ENCODE measurements at regions not wholly inside any gene's neighbourhood (a gene's known extent, or its start where the extent isn't known, plus 50 kb on each side); places are given as distances from the start of the nearest gene placed in this dataset.

- no peak for DNase-seq (ENCODE audit: low read depth, low spot score)
- TF ChIP-seq CTCF (IDR thresholded peaks at IDR 0.05; ENCODE audit: low read depth, low read length), result no peak
- in situ Hi-C loops (cut with HindIII; ENCODE audit: low sequenced_read_pairs), result no loop called here
- no peak overlapping the region for H3K4me3 ChIP-seq (ENCODE audit: low read depth, low read length)
These were observed 224.3 kb upstream of the TSHZ2 start for GRCh38 chr20:52747845-52748284.

GRCh38 chr20:52746770-52747169 lies 225.4 kb upstream of the TSHZ2 start:
- TF ChIP-seq CTCF (IDR thresholded peaks at IDR 0.05; ENCODE audit: low read depth, low read length), result no peak
- no peak for DNase-seq (ENCODE audit: low read depth, low spot score)
- in situ Hi-C loops (cut with HindIII; ENCODE audit: low sequenced_read_pairs), result no loop called here
- H3K4me3 ChIP-seq (ENCODE audit: low read depth, low read length), result no peak overlapping the region

GRCh38 chr20:52746190-52746589 lies 226.0 kb upstream of the TSHZ2 start:
- in situ Hi-C loops (cut with HindIII; ENCODE audit: low sequenced_read_pairs), result no loop called here
- no peak for TF ChIP-seq CTCF (IDR thresholded peaks at IDR 0.05; ENCODE audit: low read depth, low read length)
- H3K4me3 ChIP-seq (ENCODE audit: low read depth, low read length), result no peak overlapping the region
- DNase-seq (ENCODE audit: low read depth, low spot score), result no peak

GRCh38 chr20:52744441-52744840 lies 227.7 kb upstream of the TSHZ2 start:
- TF ChIP-seq CTCF (IDR thresholded peaks at IDR 0.05; ENCODE audit: low read depth, low read length), result no peak
- DNase-seq (ENCODE audit: low read depth, low spot score), result no peak
- H3K4me3 ChIP-seq (ENCODE audit: low read depth, low read length), result no peak overlapping the region
- in situ Hi-C loops (cut with HindIII; ENCODE audit: low sequenced_read_pairs), result no loop called here

- in situ Hi-C loops (cut with HindIII; ENCODE audit: low sequenced_read_pairs), result no loop called here
- TF ChIP-seq CTCF (IDR thresholded peaks at IDR 0.05; ENCODE audit: low read depth, low read length), result no peak
- no peak overlapping the region for H3K4me3 ChIP-seq (ENCODE audit: low read depth, low read length)
- DNase-seq (ENCODE audit: low read depth, low spot score), result no peak
These were observed 234.1 kb upstream of the TSHZ2 start for GRCh38 chr20:52738081-52738480.

- TF ChIP-seq CTCF (IDR thresholded peaks at IDR 0.05; ENCODE audit: low read depth, low read length), result no peak
- in situ Hi-C loops (cut with HindIII; ENCODE audit: low sequenced_read_pairs), result no loop called here
- H3K4me3 ChIP-seq (ENCODE audit: low read depth, low read length), result no peak overlapping the region
- no peak for DNase-seq (ENCODE audit: low read depth, low spot score)
These were observed 235.7 kb upstream of the TSHZ2 start for GRCh38 chr20:52736507-52736906.

GRCh38 chr20:52731093-52731492 lies 241.1 kb upstream of the TSHZ2 start:
- in situ Hi-C loops (cut with HindIII; ENCODE audit: low sequenced_read_pairs), result no loop called here
- no peak for TF ChIP-seq CTCF (IDR thresholded peaks at IDR 0.05; ENCODE audit: low read depth, low read length)
- no peak overlapping the region for H3K4me3 ChIP-seq (ENCODE audit: low read depth, low read length)
- DNase-seq (ENCODE audit: low read depth, low spot score), result no peak

Measured in astrocyte of the spinal cord (primary cell).